Body of pancreas (tissue), 4 donors: ENCODE measurements at regions not wholly inside any gene's neighbourhood (a gene's known extent, or its start where the extent isn't known, plus 50 kb on each side); places are given as distances from the start of the nearest gene placed in this dataset.

Experiments
- POLR2A ChIP-seq, 3 donors: fragments of 450-650 bp; IDR thresholded peaks; one replicate each; pipeline ENCODE4 v1.6.1; 2016; ENCODE audit warnings: antibody characterized with exemption in 3 of 3, mild to moderate bottlenecking in 2 of 3
- TF ChIP-seq, protein P1 (sequence below), 7 experiments: fragments of 450-650 bp in 4 of 7; fragments of 200-600 bp in 3 of 7; sonication (generic) in 3 of 7; IDR thresholded peaks; one replicate each; pipeline ENCODE4 v1.5.1; 2016 to 2019; ENCODE audit warnings: antibody characterized with exemption in 7 of 7

- TF ChIP-seq, protein P1, sequence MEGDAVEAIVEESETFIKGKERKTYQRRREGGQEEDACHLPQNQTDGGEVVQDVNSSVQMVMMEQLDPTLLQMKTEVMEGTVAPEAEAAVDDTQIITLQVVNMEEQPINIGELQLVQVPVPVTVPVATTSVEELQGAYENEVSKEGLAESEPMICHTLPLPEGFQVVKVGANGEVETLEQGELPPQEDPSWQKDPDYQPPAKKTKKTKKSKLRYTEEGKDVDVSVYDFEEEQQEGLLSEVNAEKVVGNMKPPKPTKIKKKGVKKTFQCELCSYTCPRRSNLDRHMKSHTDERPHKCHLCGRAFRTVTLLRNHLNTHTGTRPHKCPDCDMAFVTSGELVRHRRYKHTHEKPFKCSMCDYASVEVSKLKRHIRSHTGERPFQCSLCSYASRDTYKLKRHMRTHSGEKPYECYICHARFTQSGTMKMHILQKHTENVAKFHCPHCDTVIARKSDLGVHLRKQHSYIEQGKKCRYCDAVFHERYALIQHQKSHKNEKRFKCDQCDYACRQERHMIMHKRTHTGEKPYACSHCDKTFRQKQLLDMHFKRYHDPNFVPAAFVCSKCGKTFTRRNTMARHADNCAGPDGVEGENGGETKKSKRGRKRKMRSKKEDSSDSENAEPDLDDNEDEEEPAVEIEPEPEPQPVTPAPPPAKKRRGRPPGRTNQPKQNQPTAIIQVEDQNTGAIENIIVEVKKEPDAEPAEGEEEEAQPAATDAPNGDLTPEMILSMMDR (IDR thresholded peaks at IDR 0.05), result no peak
- no peak for TF ChIP-seq POLR2A (IDR thresholded peaks at IDR 0.05)
These were observed 86.8 kb upstream of the NPFFR2 start for GRCh38 chr4:71944956-71945355.
